HEK293 (cell line): ENCODE measurements at regions not wholly inside any gene's neighbourhood (a gene's known extent, or its start where the extent isn't known, plus 50 kb on each side); places are given as distances from the start of the nearest gene placed in this dataset.

ENCODE experiments used
- CTCF ChIP-seq: fragments of 450-650 bp; formaldehyde crosslinking; IDR thresholded peaks from 2 replicates; pipeline ENCODE4 v1.5.1; 2016; ENCODE audit warnings: missing biosample characterization, missing genetic modification characterization
- YY1 ChIP-seq: fragments of 450-650 bp; formaldehyde crosslinking; IDR thresholded peaks from 2 replicates; pipeline ENCODE4 v1.5.1; 2018; ENCODE audit warnings: missing biosample characterization, missing genetic modification characterization
- ZBTB7A ChIP-seq: fragments of 450-650 bp; formaldehyde crosslinking; IDR thresholded peaks from 2 replicates; pipeline ENCODE4 v1.5.1; 2016; ENCODE audit warnings: low read depth, missing biosample characterization, missing genetic modification characterization
- ZNF175 ChIP-seq: fragments of 450-650 bp; formaldehyde crosslinking; IDR thresholded peaks from 2 replicates; pipeline ENCODE4 v1.5.1; 2016; ENCODE audit warnings: missing biosample characterization, missing genetic modification characterization
- ZNF292 ChIP-seq: fragments of 450-650 bp; formaldehyde crosslinking; IDR thresholded peaks from 2 replicates; pipeline ENCODE4 v1.5.1; 2016; ENCODE audit warnings: low read depth, missing biosample characterization, missing genetic modification characterization, borderline replicate concordance
- ZNF302 ChIP-seq: fragments of 450-650 bp; formaldehyde crosslinking; IDR thresholded peaks from 2 replicates; pipeline ENCODE4 v1.5.1; 2016; ENCODE audit warnings: missing biosample characterization, missing genetic modification characterization, low read depth
- ZNF501 ChIP-seq: fragments of 450-650 bp; formaldehyde crosslinking; IDR thresholded peaks from 2 replicates; pipeline ENCODE4 v1.5.1; 2016; ENCODE audit warnings: missing biosample characterization, missing genetic modification characterization
- ZNF548 ChIP-seq: fragments of 450-650 bp; formaldehyde crosslinking; IDR thresholded peaks from 2 replicates; pipeline ENCODE4 v1.5.1; 2016; ENCODE audit warnings: missing biosample characterization, missing genetic modification characterization
- ZNF704 ChIP-seq: fragments of 450-650 bp; formaldehyde crosslinking; IDR thresholded peaks from 2 replicates; pipeline ENCODE4 v1.5.1; 2016; ENCODE audit warnings: missing biosample characterization, missing genetic modification characterization
- TF ChIP-seq, protein P1 (sequence below): fragments of 450-650 bp; formaldehyde crosslinking; IDR thresholded peaks from 2 replicates; pipeline ENCODE4 v1.5.1; 2016; ENCODE audit warnings: missing biosample characterization, missing genetic modification characterization, low read depth
- TF ChIP-seq, protein P2 (sequence below): fragments of 450-650 bp; formaldehyde crosslinking; IDR thresholded peaks from 2 replicates; pipeline ENCODE4 v1.5.1; 2016; ENCODE audit warnings: missing biosample characterization, missing genetic modification characterization
- TF ChIP-seq, protein P3 (sequence below): fragments of 450-650 bp; formaldehyde crosslinking; IDR thresholded peaks from 2 replicates; pipeline ENCODE4 v1.5.1; 2016; ENCODE audit warnings: missing biosample characterization, missing genetic modification characterization
- TF ChIP-seq, protein P4 (sequence below): fragments of 450-650 bp; formaldehyde crosslinking; IDR thresholded peaks from 2 replicates; pipeline ENCODE4 v1.5.1; 2017; ENCODE audit warnings: missing biosample characterization, mild to moderate bottlenecking, missing genetic modification characterization, moderate library complexity
- TF ChIP-seq, protein P5 (sequence below): fragments of 450-650 bp; formaldehyde crosslinking; IDR thresholded peaks from 2 replicates; pipeline ENCODE4 v1.5.1; 2016; ENCODE audit warnings: missing biosample characterization, missing genetic modification characterization

GRCh38 chr20:56761393-56761792 is 132.3 kb downstream of the TFAP2C start:
- TF ChIP-seq, protein P1, sequence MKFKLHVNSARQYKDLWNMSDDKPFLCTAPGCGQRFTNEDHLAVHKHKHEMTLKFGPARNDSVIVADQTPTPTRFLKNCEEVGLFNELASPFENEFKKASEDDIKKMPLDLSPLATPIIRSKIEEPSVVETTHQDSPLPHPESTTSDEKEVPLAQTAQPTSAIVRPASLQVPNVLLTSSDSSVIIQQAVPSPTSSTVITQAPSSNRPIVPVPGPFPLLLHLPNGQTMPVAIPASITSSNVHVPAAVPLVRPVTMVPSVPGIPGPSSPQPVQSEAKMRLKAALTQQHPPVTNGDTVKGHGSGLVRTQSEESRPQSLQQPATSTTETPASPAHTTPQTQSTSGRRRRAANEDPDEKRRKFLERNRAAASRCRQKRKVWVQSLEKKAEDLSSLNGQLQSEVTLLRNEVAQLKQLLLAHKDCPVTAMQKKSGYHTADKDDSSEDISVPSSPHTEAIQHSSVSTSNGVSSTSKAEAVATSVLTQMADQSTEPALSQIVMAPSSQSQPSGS (tag by site-specific recombination): no peak
- no peak for TF ChIP-seq CTCF
- TF ChIP-seq YY1 (tag by site-specific recombination): no peak
- TF ChIP-seq ZNF548 (tag by site-specific recombination): no peak
- no peak for TF ChIP-seq ZBTB7A (tag by site-specific recombination)
- TF ChIP-seq, protein P2, sequence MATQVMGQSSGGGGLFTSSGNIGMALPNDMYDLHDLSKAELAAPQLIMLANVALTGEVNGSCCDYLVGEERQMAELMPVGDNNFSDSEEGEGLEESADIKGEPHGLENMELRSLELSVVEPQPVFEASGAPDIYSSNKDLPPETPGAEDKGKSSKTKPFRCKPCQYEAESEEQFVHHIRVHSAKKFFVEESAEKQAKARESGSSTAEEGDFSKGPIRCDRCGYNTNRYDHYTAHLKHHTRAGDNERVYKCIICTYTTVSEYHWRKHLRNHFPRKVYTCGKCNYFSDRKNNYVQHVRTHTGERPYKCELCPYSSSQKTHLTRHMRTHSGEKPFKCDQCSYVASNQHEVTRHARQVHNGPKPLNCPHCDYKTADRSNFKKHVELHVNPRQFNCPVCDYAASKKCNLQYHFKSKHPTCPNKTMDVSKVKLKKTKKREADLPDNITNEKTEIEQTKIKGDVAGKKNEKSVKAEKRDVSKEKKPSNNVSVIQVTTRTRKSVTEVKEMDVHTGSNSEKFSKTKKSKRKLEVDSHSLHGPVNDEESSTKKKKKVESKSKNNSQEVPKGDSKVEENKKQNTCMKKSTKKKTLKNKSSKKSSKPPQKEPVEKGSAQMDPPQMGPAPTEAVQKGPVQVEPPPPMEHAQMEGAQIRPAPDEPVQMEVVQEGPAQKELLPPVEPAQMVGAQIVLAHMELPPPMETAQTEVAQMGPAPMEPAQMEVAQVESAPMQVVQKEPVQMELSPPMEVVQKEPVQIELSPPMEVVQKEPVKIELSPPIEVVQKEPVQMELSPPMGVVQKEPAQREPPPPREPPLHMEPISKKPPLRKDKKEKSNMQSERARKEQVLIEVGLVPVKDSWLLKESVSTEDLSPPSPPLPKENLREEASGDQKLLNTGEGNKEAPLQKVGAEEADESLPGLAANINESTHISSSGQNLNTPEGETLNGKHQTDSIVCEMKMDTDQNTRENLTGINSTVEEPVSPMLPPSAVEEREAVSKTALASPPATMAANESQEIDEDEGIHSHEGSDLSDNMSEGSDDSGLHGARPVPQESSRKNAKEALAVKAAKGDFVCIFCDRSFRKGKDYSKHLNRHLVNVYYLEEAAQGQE (tag by site-specific recombination): no peak
- no peak for TF ChIP-seq ZNF292 (tag by site-specific recombination)
- TF ChIP-seq ZNF704: no peak; the same call in 1 of the 2 replicates
- TF ChIP-seq, protein P3, sequence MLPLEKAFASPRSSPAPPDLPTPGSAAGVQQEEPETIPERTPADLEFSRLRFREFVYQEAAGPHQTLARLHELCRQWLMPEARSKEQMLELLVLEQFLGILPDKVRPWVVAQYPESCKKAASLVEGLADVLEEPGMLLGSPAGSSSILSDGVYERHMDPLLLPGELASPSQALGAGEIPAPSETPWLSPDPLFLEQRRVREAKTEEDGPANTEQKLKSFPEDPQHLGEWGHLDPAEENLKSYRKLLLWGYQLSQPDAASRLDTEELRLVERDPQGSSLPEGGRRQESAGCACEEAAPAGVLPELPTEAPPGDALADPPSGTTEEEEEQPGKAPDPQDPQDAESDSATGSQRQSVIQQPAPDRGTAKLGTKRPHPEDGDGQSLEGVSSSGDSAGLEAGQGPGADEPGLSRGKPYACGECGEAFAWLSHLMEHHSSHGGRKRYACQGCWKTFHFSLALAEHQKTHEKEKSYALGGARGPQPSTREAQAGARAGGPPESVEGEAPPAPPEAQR (tag by site-specific recombination): no peak
- TF ChIP-seq, protein P4, sequence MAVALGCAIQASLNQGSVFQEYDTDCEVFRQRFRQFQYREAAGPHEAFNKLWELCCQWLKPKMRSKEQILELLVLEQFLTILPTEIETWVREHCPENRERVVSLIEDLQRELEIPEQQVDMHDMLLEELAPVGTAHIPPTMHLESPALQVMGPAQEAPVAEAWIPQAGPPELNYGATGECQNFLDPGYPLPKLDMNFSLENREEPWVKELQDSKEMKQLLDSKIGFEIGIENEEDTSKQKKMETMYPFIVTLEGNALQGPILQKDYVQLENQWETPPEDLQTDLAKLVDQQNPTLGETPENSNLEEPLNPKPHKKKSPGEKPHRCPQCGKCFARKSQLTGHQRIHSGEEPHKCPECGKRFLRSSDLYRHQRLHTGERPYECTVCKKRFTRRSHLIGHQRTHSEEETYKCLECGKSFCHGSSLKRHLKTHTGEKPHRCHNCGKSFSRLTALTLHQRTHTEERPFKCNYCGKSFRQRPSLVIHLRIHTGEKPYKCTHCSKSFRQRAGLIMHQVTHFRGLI (tag by site-specific recombination): no peak
- TF ChIP-seq ZNF175 (tag by site-specific recombination): no peak
- TF ChIP-seq ZNF501 (tag by site-specific recombination): no peak
- TF ChIP-seq, protein P5, sequence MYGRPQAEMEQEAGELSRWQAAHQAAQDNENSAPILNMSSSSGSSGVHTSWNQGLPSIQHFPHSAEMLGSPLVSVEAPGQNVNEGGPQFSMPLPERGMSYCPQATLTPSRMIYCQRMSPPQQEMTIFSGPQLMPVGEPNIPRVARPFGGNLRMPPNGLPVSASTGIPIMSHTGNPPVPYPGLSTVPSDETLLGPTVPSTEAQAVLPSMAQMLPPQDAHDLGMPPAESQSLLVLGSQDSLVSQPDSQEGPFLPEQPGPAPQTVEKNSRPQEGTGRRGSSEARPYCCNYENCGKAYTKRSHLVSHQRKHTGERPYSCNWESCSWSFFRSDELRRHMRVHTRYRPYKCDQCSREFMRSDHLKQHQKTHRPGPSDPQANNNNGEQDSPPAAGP (tag by site-specific recombination): no peak
- TF ChIP-seq ZNF302: no peak
